ENCODE measurements at regions not wholly inside any gene's neighbourhood (a gene's known extent, or its start where the extent isn't known, plus 50 kb on each side); places are given as distances from the start of the nearest gene placed in this dataset.

GRCh38 chr6:93992976-93993375 is 573.6 kb upstream of the EPHA7 start:
- no peak overlapping the region for H3K9ac ChIP-seq
- H3K4me1 ChIP-seq = no peaks in the 10 kb centered on the region
- H3K4me2 ChIP-seq (ENCODE audit: low read length) = no peak overlapping the region
- H3K4me3 ChIP-seq (ENCODE audit: low read depth, low read length) = no peak overlapping the region
- no peaks in the 10 kb centered on the region for H3K27me3 ChIP-seq (ENCODE audit: control insufficient read depth, insufficient read depth, low read length)
- H3K9me3 ChIP-seq (ENCODE audit: control insufficient read depth, low read length) = no peaks in the 10 kb centered on the region
- TF ChIP-seq CTCF (IDR thresholded peaks at IDR 0.05) = no peak
- H2AFZ ChIP-seq = no peak overlapping the region
- H3K27ac ChIP-seq = no peak overlapping the region
- H3K36me3 ChIP-seq (ENCODE audit: control insufficient read depth, insufficient read depth, low read length) = no peaks in the 10 kb centered on the region
- H3K79me2 ChIP-seq = no peaks in the 10 kb centered on the region

- Histone ChIP-seq H3K4me1 (no peaks in the 10 kb centered on the region), H3K4me2 (ENCODE audit: low read length) (no peak overlapping the region), H3K27me3 (ENCODE audit: control insufficient read depth, insufficient read depth, low read length) (no peaks in the 10 kb centered on the region), H3K9ac (no peak overlapping the region), H3K27ac (no peak overlapping the region), H3K36me3 (ENCODE audit: control insufficient read depth, insufficient read depth, low read length) (no peaks in the 10 kb centered on the region), H3K79me2 (no peaks in the 10 kb centered on the region), H3K4me3 (ENCODE audit: low read depth, low read length) (no peak overlapping the region), H3K9me3 (ENCODE audit: control insufficient read depth, low read length) (no peaks in the 10 kb centered on the region), H2AFZ (no peak overlapping the region)
- TF ChIP-seq CTCF (IDR thresholded peaks at IDR 0.05) = no peak
These were observed 570.3 kb upstream of the EPHA7 start for GRCh38 chr6:93989630-93990029.

GRCh38 chr6:93985953-93986352 is 566.6 kb upstream of the EPHA7 start:
- no peaks in the 10 kb centered on the region for H3K27me3 ChIP-seq (ENCODE audit: control insufficient read depth, insufficient read depth, low read length)
- no peak overlapping the region for H2AFZ ChIP-seq
- no peaks in the 10 kb centered on the region for H3K79me2 ChIP-seq
- no peak overlapping the region for H3K4me3 ChIP-seq (ENCODE audit: low read depth, low read length)
- no peak overlapping the region for H3K4me2 ChIP-seq (ENCODE audit: low read length)
- no peaks in the 10 kb centered on the region for H3K4me1 ChIP-seq
- no peak overlapping the region for H3K27ac ChIP-seq
- no peak for TF ChIP-seq CTCF (IDR thresholded peaks at IDR 0.05)
- H3K9ac ChIP-seq = no peak overlapping the region
- H3K36me3 ChIP-seq (ENCODE audit: control insufficient read depth, insufficient read depth, low read length) = no peaks in the 10 kb centered on the region
- H3K9me3 ChIP-seq (ENCODE audit: control insufficient read depth, low read length) = no peaks in the 10 kb centered on the region

- H3K27ac ChIP-seq = no peak overlapping the region
- no peaks in the 10 kb centered on the region for H3K36me3 ChIP-seq (ENCODE audit: control insufficient read depth, insufficient read depth, low read length)
- H3K4me3 ChIP-seq (ENCODE audit: low read depth, low read length) = no peak overlapping the region
- no peaks in the 10 kb centered on the region for H3K4me1 ChIP-seq
- no peak overlapping the region for H3K9ac ChIP-seq
- H3K27me3 ChIP-seq (ENCODE audit: control insufficient read depth, insufficient read depth, low read length) = no peaks in the 10 kb centered on the region
- H3K4me2 ChIP-seq (ENCODE audit: low read length) = no peak overlapping the region
- TF ChIP-seq CTCF (IDR thresholded peaks at IDR 0.05) = no peak
- H2AFZ ChIP-seq = no peak overlapping the region
- H3K79me2 ChIP-seq = no peaks in the 10 kb centered on the region
- H3K9me3 ChIP-seq (ENCODE audit: control insufficient read depth, low read length) = no peaks in the 10 kb centered on the region
These were observed 555.8 kb upstream of the EPHA7 start for GRCh38 chr6:93975159-93975558.

- no peaks in the 10 kb centered on the region for H3K36me3 ChIP-seq (ENCODE audit: control insufficient read depth, insufficient read depth, low read length)
- H3K4me3 ChIP-seq (ENCODE audit: low read depth, low read length) = no peak overlapping the region
- no peak for TF ChIP-seq CTCF (IDR thresholded peaks at IDR 0.05)
- no peak overlapping the region for H3K4me2 ChIP-seq (ENCODE audit: low read length)
- H3K27ac ChIP-seq = no peak overlapping the region
- no peaks in the 10 kb centered on the region for H3K4me1 ChIP-seq
- H3K9me3 ChIP-seq (ENCODE audit: control insufficient read depth, low read length) = no peaks in the 10 kb centered on the region
- H3K27me3 ChIP-seq (ENCODE audit: control insufficient read depth, insufficient read depth, low read length) = no peaks in the 10 kb centered on the region
- H3K9ac ChIP-seq = no peak overlapping the region
- no peak overlapping the region for H2AFZ ChIP-seq
- no peaks in the 10 kb centered on the region for H3K79me2 ChIP-seq
These were observed 555.0 kb upstream of the EPHA7 start for GRCh38 chr6:93974332-93974731.
